ENCODE measurements at regions not wholly inside any gene's neighbourhood (a gene's known extent, or its start where the extent isn't known, plus 50 kb on each side); places are given as distances from the start of the nearest gene placed in this dataset.

GRCh38 chr12:39036105-39036504 is 130.7 kb upstream of the CPNE8 start:
- intact Hi-C loops (cut with DNase I; ENCODE audit: low total_unique reads), result no loop called here
- TF ChIP-seq POLR2A (IDR thresholded peaks at IDR 0.05), result no peak
- TF ChIP-seq, protein P1, sequence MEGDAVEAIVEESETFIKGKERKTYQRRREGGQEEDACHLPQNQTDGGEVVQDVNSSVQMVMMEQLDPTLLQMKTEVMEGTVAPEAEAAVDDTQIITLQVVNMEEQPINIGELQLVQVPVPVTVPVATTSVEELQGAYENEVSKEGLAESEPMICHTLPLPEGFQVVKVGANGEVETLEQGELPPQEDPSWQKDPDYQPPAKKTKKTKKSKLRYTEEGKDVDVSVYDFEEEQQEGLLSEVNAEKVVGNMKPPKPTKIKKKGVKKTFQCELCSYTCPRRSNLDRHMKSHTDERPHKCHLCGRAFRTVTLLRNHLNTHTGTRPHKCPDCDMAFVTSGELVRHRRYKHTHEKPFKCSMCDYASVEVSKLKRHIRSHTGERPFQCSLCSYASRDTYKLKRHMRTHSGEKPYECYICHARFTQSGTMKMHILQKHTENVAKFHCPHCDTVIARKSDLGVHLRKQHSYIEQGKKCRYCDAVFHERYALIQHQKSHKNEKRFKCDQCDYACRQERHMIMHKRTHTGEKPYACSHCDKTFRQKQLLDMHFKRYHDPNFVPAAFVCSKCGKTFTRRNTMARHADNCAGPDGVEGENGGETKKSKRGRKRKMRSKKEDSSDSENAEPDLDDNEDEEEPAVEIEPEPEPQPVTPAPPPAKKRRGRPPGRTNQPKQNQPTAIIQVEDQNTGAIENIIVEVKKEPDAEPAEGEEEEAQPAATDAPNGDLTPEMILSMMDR (IDR thresholded peaks at IDR 0.05), result no peak
- DNase-seq, result no peak
- Histone ChIP-seq H3K9me3 (no peaks in the 10 kb centered on the region), H3K36me3 (no peaks in the 10 kb centered on the region), H3K27ac (no peak overlapping the region), H3K4me3 (no peak overlapping the region), H3K4me1 (no peaks in the 10 kb centered on the region), H3K27me3 (no peaks in the 10 kb centered on the region)

DNA sequence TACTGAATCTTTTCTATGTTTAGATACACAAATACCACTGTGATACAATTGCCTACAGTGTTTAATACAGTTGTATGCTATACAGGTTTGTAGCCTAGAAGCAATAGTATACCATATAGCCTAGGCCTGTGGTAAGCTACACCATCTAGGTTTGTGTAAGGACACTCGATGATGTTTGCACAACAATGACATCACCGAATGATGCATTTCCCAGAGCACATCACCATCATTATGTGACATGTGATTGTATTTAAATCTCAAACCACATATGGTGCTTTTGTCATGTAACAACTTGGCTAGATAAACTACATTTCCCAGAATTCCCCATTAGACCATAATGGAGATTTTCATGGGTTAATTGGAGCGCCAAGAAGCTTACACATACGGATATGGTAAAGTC is 128.4 kb upstream of the CPNE8 start:
- no peak for TF ChIP-seq POLR2A (IDR thresholded peaks at IDR 0.05)
- TF ChIP-seq, protein P1 (IDR thresholded peaks at IDR 0.05), result no peak
- no peak overlapping the region for H3K4me3 ChIP-seq
- no peaks in the 10 kb centered on the region for H3K9me3 ChIP-seq
- no peaks in the 10 kb centered on the region for H3K4me1 ChIP-seq
- intact Hi-C loops (cut with DNase I; ENCODE audit: low total_unique reads), result no loop called here
- no peak overlapping the region for H3K27ac ChIP-seq
- DNase-seq, result no peak
- H3K36me3 ChIP-seq, result no peaks in the 10 kb centered on the region
- H3K27me3 ChIP-seq, result no peaks in the 10 kb centered on the region

GRCh38 chr12:39032448-39032847 is 127.1 kb upstream of the CPNE8 start:
- no peaks in the 10 kb centered on the region for H3K36me3 ChIP-seq
- intact Hi-C loops (cut with DNase I; ENCODE audit: low total_unique reads), result no loop called here

DNA sequence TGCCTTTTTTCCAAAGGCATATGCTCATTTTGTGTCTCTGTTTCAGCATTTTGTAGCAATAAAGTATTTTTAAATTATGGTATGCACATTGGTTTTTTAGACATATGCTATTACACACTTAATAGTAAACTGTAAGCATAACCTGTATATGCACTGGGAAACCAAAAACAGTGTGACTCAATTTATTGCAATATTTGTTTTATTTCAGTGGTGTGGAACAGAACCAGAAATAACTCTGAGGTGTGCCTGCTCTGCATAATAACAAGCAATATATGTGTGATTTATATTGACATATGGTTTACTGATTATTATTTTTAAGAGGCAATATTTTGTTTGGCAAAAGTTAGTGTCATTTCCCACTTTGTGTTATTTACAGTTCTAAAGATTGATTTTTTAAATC is 126.6 kb upstream of the CPNE8 start:
- intact Hi-C loops (cut with DNase I; ENCODE audit: low total_unique reads), result no loop called here
- Histone ChIP-seq H3K9me3 (no peaks in the 10 kb centered on the region), H3K4me1 (no peaks in the 10 kb centered on the region), H3K27me3 (no peaks in the 10 kb centered on the region), H3K4me3 (no peak overlapping the region), H3K36me3 (no peaks in the 10 kb centered on the region), H3K27ac (no peak overlapping the region)
- no peak for DNase-seq
- TF ChIP-seq, protein P1 (IDR thresholded peaks at IDR 0.05), result no peak
- no peak for TF ChIP-seq POLR2A (IDR thresholded peaks at IDR 0.05)

More at GRCh38 chr12:39032448-39032847, 127.1 kb upstream of the CPNE8 start:
- TF ChIP-seq POLR2A (IDR thresholded peaks at IDR 0.05), result no peak
- TF ChIP-seq, protein P1 (IDR thresholded peaks at IDR 0.05), result no peak
- DNase-seq, result no peak
- H3K4me3 ChIP-seq, result no peak overlapping the region
- no peak overlapping the region for H3K27ac ChIP-seq
- H3K4me1 ChIP-seq, result no peaks in the 10 kb centered on the region
- H3K27me3 ChIP-seq, result no peaks in the 10 kb centered on the region
- H3K9me3 ChIP-seq, result no peaks in the 10 kb centered on the region

GRCh38 chr12:39028382-39028781 is 123.0 kb upstream of the CPNE8 start:
- Histone ChIP-seq H3K9me3 (no peaks in the 10 kb centered on the region), H3K27me3 (no peaks in the 10 kb centered on the region), H3K4me3 (no peak overlapping the region), H3K36me3 (no peaks in the 10 kb centered on the region), H3K27ac (no peak overlapping the region), H3K4me1 (no peaks in the 10 kb centered on the region)
- no peak for TF ChIP-seq POLR2A (IDR thresholded peaks at IDR 0.05)
- TF ChIP-seq, protein P1 (IDR thresholded peaks at IDR 0.05), result no peak
- DNase-seq, result no peak
- intact Hi-C loops (cut with DNase I; ENCODE audit: low total_unique reads), result no loop called here
